Adrenal gland (tissue), 5 donors: ENCODE measurements at regions not wholly inside any gene's neighbourhood (a gene's known extent, or its start where the extent isn't known, plus 50 kb on each side); places are given as distances from the start of the nearest gene placed in this dataset.

ENCODE experiments used
- POLR2A ChIP-seq, 2 donors: fragments of 450-650 bp; IDR thresholded peaks; one replicate each; pipeline ENCODE4 v1.6.1; 2017; ENCODE audit warnings: antibody characterized with exemption in 2 of 2, mild to moderate bottlenecking in 2 of 2, moderate library complexity in 1 of 2
- TF ChIP-seq, protein P1 (sequence below), 6 experiments: fragments of 450-650 bp in 4 of 6; fragments of 200-600 bp in 2 of 6; sonication (generic) in 1 of 6; IDR thresholded peaks; 1 replicate in 5 of 6; 2 replicates in 1 of 6; pipeline versions ENCODE4 v1.5.1 to v1.8.0; 2016 to 2021; ENCODE audit warnings: antibody characterized with exemption in 6 of 6, mild to moderate bottlenecking in 2 of 6, moderate library complexity in 1 of 6
- donor health status: DM: no; HTN: no; CAD: no.

GRCh38 chr5:67432606-67433005, 236.0 kb upstream of the CD180 start:
- no peak for TF ChIP-seq POLR2A (IDR thresholded peaks at IDR 0.05)
- TF ChIP-seq, protein P1, sequence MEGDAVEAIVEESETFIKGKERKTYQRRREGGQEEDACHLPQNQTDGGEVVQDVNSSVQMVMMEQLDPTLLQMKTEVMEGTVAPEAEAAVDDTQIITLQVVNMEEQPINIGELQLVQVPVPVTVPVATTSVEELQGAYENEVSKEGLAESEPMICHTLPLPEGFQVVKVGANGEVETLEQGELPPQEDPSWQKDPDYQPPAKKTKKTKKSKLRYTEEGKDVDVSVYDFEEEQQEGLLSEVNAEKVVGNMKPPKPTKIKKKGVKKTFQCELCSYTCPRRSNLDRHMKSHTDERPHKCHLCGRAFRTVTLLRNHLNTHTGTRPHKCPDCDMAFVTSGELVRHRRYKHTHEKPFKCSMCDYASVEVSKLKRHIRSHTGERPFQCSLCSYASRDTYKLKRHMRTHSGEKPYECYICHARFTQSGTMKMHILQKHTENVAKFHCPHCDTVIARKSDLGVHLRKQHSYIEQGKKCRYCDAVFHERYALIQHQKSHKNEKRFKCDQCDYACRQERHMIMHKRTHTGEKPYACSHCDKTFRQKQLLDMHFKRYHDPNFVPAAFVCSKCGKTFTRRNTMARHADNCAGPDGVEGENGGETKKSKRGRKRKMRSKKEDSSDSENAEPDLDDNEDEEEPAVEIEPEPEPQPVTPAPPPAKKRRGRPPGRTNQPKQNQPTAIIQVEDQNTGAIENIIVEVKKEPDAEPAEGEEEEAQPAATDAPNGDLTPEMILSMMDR (IDR thresholded peaks at IDR 0.05): no peak
